Neural progenitor cell (in vitro differentiated cells): ENCODE measurements at regions not wholly inside any gene's neighbourhood (a gene's known extent, or its start where the extent isn't known, plus 50 kb on each side); places are given as distances from the start of the nearest gene placed in this dataset.

Experiments used
- DNase-seq: peaks from one replicate; pipeline ENCODE4 v3.0.0-alpha.2; 2016; ENCODE audit warnings: low spot score
- H2AFZ ChIP-seq: fragments of 200-600 bp; sonication (generic); replicated peaks from 2 replicates; pipeline ENCODE4 v1.6.1; 2016; ENCODE audit warnings: antibody characterized with exemption
- H3F3A ChIP-seq: fragments of 200-600 bp; sonication (generic); 2 replicates; pipeline ENCODE4 v1.6.1; 2016; ENCODE audit warnings: antibody characterized with exemption, low read depth
- H3K27ac ChIP-seq: fragments of 200-600 bp; sonication (generic); 2 replicates; pipeline ENCODE4 v1.5.1; 2016; ENCODE audit warnings: mild to moderate bottlenecking
- H3K27me3 ChIP-seq: fragments of 200-600 bp; sonication (generic); 2 replicates; pipeline ENCODE4 v1.6.1; 2016; ENCODE audit warnings: mild to moderate bottlenecking, moderate library complexity
- H3K36me3 ChIP-seq: fragments of 200-600 bp; sonication (generic); 2 replicates; pipeline ENCODE4 v1.5.1; 2016
- H3K4me1 ChIP-seq: fragments of 200-600 bp; sonication (generic); 2 replicates; pipeline ENCODE4 v1.6.1; 2016; ENCODE audit warnings: mixed run types
- H3K4me2 ChIP-seq: fragments of 200-600 bp; sonication (generic); 2 replicates; pipeline ENCODE4 v1.6.1; 2016
- H3K4me3 ChIP-seq: fragments of 200-600 bp; sonication (generic); 2 replicates; pipeline ENCODE4 v1.5.1; 2016
- H3K79me2 ChIP-seq: fragments of 200-600 bp; sonication (generic); 2 replicates; pipeline ENCODE4 v1.6.1; 2016; ENCODE audit warnings: low read depth
- H3K9ac ChIP-seq: fragments of 200-600 bp; sonication (generic); 2 replicates; pipeline ENCODE4 v1.6.1; 2016
- H3K9me3 ChIP-seq: fragments of 200-600 bp; sonication (generic); 2 replicates; pipeline ENCODE4 v1.5.1; 2016; ENCODE audit warnings: low read depth
- H4K20me1 ChIP-seq: fragments of 200-600 bp; sonication (generic); 2 replicates; pipeline ENCODE4 v1.6.1; 2016; ENCODE audit warnings: low read depth
- H3K27ac Mint-ChIP-seq: 3 replicates; pipeline ENCODE4 v1.8.0; 2021; ENCODE audit warnings: mixed read lengths
- H3K27me3 Mint-ChIP-seq: 2 replicates; pipeline ENCODE4 v1.8.0; 2022; ENCODE audit warnings: low read depth, mild to moderate bottlenecking, inconsistent platforms, moderate library complexity, mixed read lengths; ENCODE audit not compliant: insufficient read depth
- H3K36me3 Mint-ChIP-seq: 3 replicates; pipeline ENCODE4 v1.8.0; 2021; ENCODE audit warnings: mixed read lengths
- H3K4me1 Mint-ChIP-seq: 3 replicates; pipeline ENCODE4 v1.8.0; 2021; ENCODE audit warnings: mixed read lengths
- H3K4me3 Mint-ChIP-seq: 3 replicates; pipeline ENCODE4 v1.8.0; 2021; ENCODE audit warnings: mild to moderate bottlenecking, moderate library complexity, mixed read lengths
- H3K9me3 Mint-ChIP-seq: 3 replicates; pipeline ENCODE4 v1.8.0; 2020; ENCODE audit warnings: mixed read lengths
- CTCF ChIP-seq: fragments of 200-600 bp; sonication (generic); IDR thresholded peaks from 2 replicates; pipeline ENCODE4 v1.5.1; 2017; ENCODE audit warnings: antibody characterized with exemption, mild to moderate bottlenecking
- EZH2 ChIP-seq: fragments of 200-600 bp; sonication (generic); IDR thresholded peaks from 2 replicates; pipeline ENCODE4 v1.6.1; 2017; ENCODE audit warnings: antibody characterized with exemption, mild to moderate bottlenecking, moderate library complexity
- EZH2phosphoT487 ChIP-seq: fragments of 200-600 bp; sonication (generic); IDR thresholded peaks from 2 replicates; pipeline ENCODE4 v1.6.1; 2017; ENCODE audit warnings: antibody characterized with exemption

DNA sequence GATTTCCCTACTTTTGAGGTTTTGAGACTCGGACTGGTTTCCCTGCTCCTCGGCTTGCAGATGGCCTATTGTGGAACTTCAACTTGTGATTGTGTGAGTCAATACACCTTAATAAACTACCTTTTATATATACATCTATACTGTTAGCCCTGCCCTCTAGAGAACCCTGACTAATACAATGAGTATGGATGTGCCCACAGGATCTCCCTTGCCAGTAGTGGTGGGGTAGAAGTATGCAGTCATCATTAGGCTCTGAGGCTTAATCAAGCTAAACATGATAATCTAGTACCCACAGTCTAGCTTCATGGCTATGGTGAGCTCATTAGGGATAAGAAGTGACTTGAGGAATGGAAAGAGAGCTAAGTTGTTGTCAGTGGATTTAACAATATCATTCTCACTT is 412.8 kb upstream of the PTGER4 start:
- Histone ChIP-seq H2AFZ (no peak overlapping the region), H3F3A (no peaks in the 10 kb centered on the region), H4K20me1 (no peaks in the 10 kb centered on the region), H3K9ac (no peak overlapping the region), H3K79me2 (no peaks in the 10 kb centered on the region), H3K27me3 (no peaks in the 10 kb centered on the region), H3K4me2 (no peak overlapping the region), H3K4me3 (no peak overlapping the region), H3K4me1 (no peaks in the 10 kb centered on the region), H3K9me3 (no peaks in the 10 kb centered on the region), H3K36me3 (no peaks in the 10 kb centered on the region), H3K27ac (no peak overlapping the region)
- no peaks in the 10 kb centered on the region for H3K36me3 Mint-ChIP-seq
- no peaks in the 10 kb centered on the region for H3K9me3 Mint-ChIP-seq
- H3K4me3 Mint-ChIP-seq = no peak overlapping the region
- no peak overlapping the region for H3K27ac Mint-ChIP-seq
- no peaks in the 10 kb centered on the region for H3K27me3 Mint-ChIP-seq
- TF ChIP-seq EZH2phosphoT487 (no peak), EZH2 (no peak), CTCF (no peak)
- no peak for DNase-seq
- no peaks in the 10 kb centered on the region for H3K4me1 Mint-ChIP-seq

GRCh38 chr5:40261984-40262383 is 417.7 kb upstream of the PTGER4 start:
- Histone ChIP-seq H2AFZ (no peak overlapping the region), H3K9ac (no peak overlapping the region), H3F3A (no peaks in the 10 kb centered on the region), H3K27me3 (no peaks in the 10 kb centered on the region), H3K4me2 (no peak overlapping the region), H3K4me1 (no peaks in the 10 kb centered on the region), H3K36me3 (no peaks in the 10 kb centered on the region), H3K9me3 (no peaks in the 10 kb centered on the region), H3K79me2 (no peaks in the 10 kb centered on the region), H4K20me1 (no peaks in the 10 kb centered on the region), H3K4me3 (no peak overlapping the region), H3K27ac (no peak overlapping the region)
- no peak for TF ChIP-seq CTCF
- TF ChIP-seq EZH2 = no peak
- no peak for TF ChIP-seq EZH2phosphoT487
- Mint-ChIP-seq H3K9me3 (no peaks in the 10 kb centered on the region), H3K36me3 (no peaks in the 10 kb centered on the region), H3K4me1 (no peaks in the 10 kb centered on the region), H3K27me3 (no peaks in the 10 kb centered on the region), H3K4me3 (no peak overlapping the region), H3K27ac (no peak overlapping the region)
- no peak for DNase-seq

DNA sequence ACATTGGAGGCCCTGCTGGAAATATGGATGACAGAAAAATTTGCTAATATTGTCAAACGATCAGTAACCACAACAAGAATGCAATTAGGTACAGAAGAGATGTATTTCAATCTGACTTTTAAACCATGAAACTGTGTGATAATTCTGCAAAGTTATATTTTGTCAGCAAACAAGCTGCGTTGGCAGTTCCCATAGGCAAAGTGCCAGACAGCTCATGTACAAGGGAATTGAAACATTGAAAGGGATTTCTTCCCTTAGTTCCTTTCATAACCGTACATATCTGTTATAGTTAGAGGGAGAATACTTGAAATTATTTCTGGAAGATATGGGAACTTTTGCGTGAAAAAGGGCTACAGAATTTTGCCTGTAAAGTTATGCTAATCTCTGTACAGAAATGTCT is 419.4 kb upstream of the PTGER4 start:
- H3K4me3 ChIP-seq = no peak overlapping the region
- DNase-seq = no peak
- Mint-ChIP-seq H3K36me3 (no peaks in the 10 kb centered on the region), H3K27me3 (no peaks in the 10 kb centered on the region), H3K4me3 (no peak overlapping the region), H3K9me3 (no peaks in the 10 kb centered on the region), H3K27ac (no peak overlapping the region), H3K4me1 (no peaks in the 10 kb centered on the region)
- H2AFZ ChIP-seq = no peak overlapping the region
- H3K27ac ChIP-seq = no peak overlapping the region
- no peaks in the 10 kb centered on the region for H3K9me3 ChIP-seq
- no peaks in the 10 kb centered on the region for H3F3A ChIP-seq
- H3K79me2 ChIP-seq = no peaks in the 10 kb centered on the region
- H4K20me1 ChIP-seq = no peaks in the 10 kb centered on the region
- TF ChIP-seq CTCF (no peak), EZH2phosphoT487 (no peak), EZH2 (no peak)
- H3K9ac ChIP-seq = no peak overlapping the region
- no peaks in the 10 kb centered on the region for H3K36me3 ChIP-seq
- H3K27me3 ChIP-seq = no peaks in the 10 kb centered on the region
- H3K4me1 ChIP-seq = no peaks in the 10 kb centered on the region
- no peak overlapping the region for H3K4me2 ChIP-seq

DNA sequence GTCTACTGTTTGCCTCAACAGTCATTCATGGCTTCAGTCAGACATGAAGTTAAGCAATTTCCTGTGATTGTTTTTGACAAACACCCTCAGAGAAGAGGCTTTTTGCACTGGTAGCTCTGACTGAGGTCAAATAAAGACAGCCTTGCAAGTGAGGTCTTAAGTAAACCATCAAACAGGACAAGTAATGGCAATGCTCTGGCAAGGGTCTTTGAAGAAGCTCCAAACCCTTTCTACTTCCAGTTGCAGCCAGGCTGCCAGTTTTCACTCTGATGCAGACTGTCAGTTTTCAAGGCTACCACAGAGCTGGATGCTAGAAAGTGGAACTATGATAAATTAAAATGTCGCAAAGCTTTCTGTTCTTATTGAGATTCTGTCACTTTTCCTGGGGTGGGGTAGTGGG is 421.5 kb upstream of the PTGER4 start:
- no peak overlapping the region for H3K27ac Mint-ChIP-seq
- TF ChIP-seq EZH2 (no peak), EZH2phosphoT487 (no peak), CTCF (no peak)

More for the DNA sequence above, 421.5 kb upstream of the PTGER4 start:
- Histone ChIP-seq H3K36me3 (no peaks in the 10 kb centered on the region), H3F3A (no peaks in the 10 kb centered on the region), H4K20me1 (no peaks in the 10 kb centered on the region), H2AFZ (no peak overlapping the region), H3K9me3 (no peaks in the 10 kb centered on the region), H3K4me2 (no peak overlapping the region), H3K27me3 (no peaks in the 10 kb centered on the region), H3K27ac (no peak overlapping the region), H3K4me3 (no peak overlapping the region), H3K9ac (no peak overlapping the region), H3K79me2 (no peaks in the 10 kb centered on the region), H3K4me1 (no peaks in the 10 kb centered on the region)
- Mint-ChIP-seq H3K36me3 (no peaks in the 10 kb centered on the region), H3K9me3 (no peaks in the 10 kb centered on the region), H3K4me1 (no peaks in the 10 kb centered on the region), H3K27me3 (no peaks in the 10 kb centered on the region), H3K4me3 (no peak overlapping the region)
- no peak for DNase-seq
